Pancreas (tissue), 10 donors: ENCODE measurements at regions not wholly inside any gene's neighbourhood (a gene's known extent, or its start where the extent isn't known, plus 50 kb on each side); places are given as distances from the start of the nearest gene placed in this dataset.
"Not testable (repeated sequence)": the region's sequence is repeated elsewhere in the genome, so short reads cannot be mapped to it uniquely, and the experiment has no call there.

Source experiments
- ATAC-seq, 4 donors: fragments of 200-7000 bp; cut with Tn5 transposase; one replicate each; pipeline versions ENCODE4 v1.8.0 to v1.9.1; 2020; ENCODE audit warnings: mild to moderate bottlenecking in 4 of 4, moderate library complexity in 4 of 4
- DNase-seq, 6 donors: peaks; one replicate each; pipeline ENCODE4 v3.0.0-alpha.2; 2020
- FAIRE-seq: peaks from 2 replicates; lab custom pipeline; 2012; peaks lifted over from hg19 to GRCh38; lab: Jason Lieb, UNC
- H3K27ac ChIP-seq, 4 donors: fragments of 200-600 bp; sonication (generic); 1 replicate in 3 of 4; 2 replicates in 1 of 4; pipeline versions ENCODE4 v1.5.0 to v1.8.0; 2020
- H3K27me3 ChIP-seq, 4 donors: fragments of 200-600 bp; one replicate each; pipeline ENCODE4 v1.8.0; 2021
- H3K36me3 ChIP-seq, 3 donors: fragments of 200-600 bp; sonication (generic) in 1 of 3; one replicate each; pipeline versions ENCODE4 v1.5.0 to v1.8.0; 2020 to 2021
- H3K4me1 ChIP-seq, 3 donors: fragments of 200-600 bp; one replicate each; pipeline ENCODE4 v1.8.0; 2021
- H3K4me3 ChIP-seq, 4 donors: fragments of 200-600 bp; sonication (generic) in 2 of 4; one replicate each; pipeline versions ENCODE4 v1.5.0 to v1.8.0; 2020 to 2021
- H3K9me3 ChIP-seq, 4 donors: fragments of 200-600 bp; one replicate each; pipeline ENCODE4 v1.8.0; 2021
- CTCF ChIP-seq, 4 donors: fragments of 200-600 bp; sonication (generic) in 3 of 4; IDR thresholded peaks; one replicate each; pipeline versions ENCODE4 v1.5.0 to v1.8.0; 2021; ENCODE audit warnings: antibody characterized with exemption in 4 of 4
- WGBS, 2 donors: extraction: QIAGEN DNeasy Blood & Tissue Kit; methylation state at CpG; one replicate each; pipeline ENCODE4 v1.1.7; 2013; 5-methylcytosine and 5-hydroxymethylcytosine counted together
- intact Hi-C, 3 donors: fragments of 100-400 bp; cut with DNase I; formaldehyde crosslinking; loops; one replicate each; pipeline versions ENCODE4 v1.11.1 to v1.14.2; 2022
- donor health status: healthy with polysubstance abuse.
- donor health status: DM: no; HTN: no; CAD: no; lungs with moderate emphysema.
- donor health status: DM: no; HTN: no; CAD: no.
- donor health status: control.
- donor health status: control.
- donor health status: Bipolar disorder and iron deficiency.
- donor health status: DM: yes; HTN: yes; CAD: no.
- donor health status: DM: no; HTN: no; CAD: no.
- donor health status: DM: no; HTN: no; CAD: no.
- donor health status: DM: yes; HTN: yes; CAD: no.

- no peaks in the 10 kb centered on the region for H3K4me1 ChIP-seq
- FAIRE-seq (no peak), ATAC-seq (no peak), DNase-seq (no peak)
- WGBS, 2 donors, result 23 to 33% methylated on average over 4 of the region's 4 CpGs
- no peaks in the 10 kb centered on the region for H3K9me3 ChIP-seq
- no peak overlapping the region for H3K27ac ChIP-seq
- no peak for TF ChIP-seq CTCF (IDR thresholded peaks at IDR 0.05)
- intact Hi-C loops, result no loop called here
- H3K36me3 ChIP-seq, result no peaks in the 10 kb centered on the region
- H3K27me3 ChIP-seq, result no peaks in the 10 kb centered on the region
- H3K4me3 ChIP-seq, result no peak overlapping the region
Measured at GRCh38 chr18:66873899-66874298, 270.0 kb upstream of the CDH19 start.

- Histone ChIP-seq H3K27ac (no peak overlapping the region), H3K4me3 (no peak overlapping the region), H3K36me3 (no peaks in the 10 kb centered on the region), H3K4me1 (no peaks in the 10 kb centered on the region), H3K27me3 (peaks cover 0 to 3% (median 0%) of the 10 kb centered on the region in 4 donors), H3K9me3 (no peaks in the 10 kb centered on the region)
- intact Hi-C loops, result no loop called here
- no peak for TF ChIP-seq CTCF (IDR thresholded peaks at IDR 0.05)
- WGBS, 2 donors, result 11 to 20% methylated on average over 1 of the region's 1 CpG
- FAIRE-seq, result no peak
- no peak for DNase-seq
- ATAC-seq, result peak in 1 of 4 donors; percentile 40
Measured at GRCh38 chr18:66872277-66872676, 268.4 kb upstream of the CDH19 start.

- Histone ChIP-seq H3K27me3 (peaks cover 0 to 3% (median 0%) of the 10 kb centered on the region in 4 donors), H3K27ac (no peak overlapping the region), H3K9me3 (no peaks in the 10 kb centered on the region), H3K36me3 (no peaks in the 10 kb centered on the region), H3K4me3 (no peak overlapping the region), H3K4me1 (no peaks in the 10 kb centered on the region)
- intact Hi-C loops, result no loop called here
- 75 to 76% methylated on average over 4 of the region's 4 CpGs for WGBS, 2 donors
- ATAC-seq, result no peak
- FAIRE-seq, result no peak
- DNase-seq, result no peak
- TF ChIP-seq CTCF (IDR thresholded peaks at IDR 0.05), result no peak
Measured at GRCh38 chr18:66867653-66868052, 263.8 kb upstream of the CDH19 start.

- H3K36me3 ChIP-seq, H3K4me3 ChIP-seq, ATAC-seq, H3K27ac ChIP-seq, H3K9me3 ChIP-seq, H3K4me1 ChIP-seq, FAIRE-seq, H3K27me3 ChIP-seq, intact Hi-C loops: not testable (repeated sequence)
- DNase-seq, result peak in 3 of 6 donors; percentile 7 to 49 (median 29)
- 91 to 96% methylated on average over 43 of the region's 43 CpGs for WGBS, 2 donors
Measured at GRCh38 chr18:66866427-66866940, 262.6 kb upstream of the CDH19 start.

DNA sequence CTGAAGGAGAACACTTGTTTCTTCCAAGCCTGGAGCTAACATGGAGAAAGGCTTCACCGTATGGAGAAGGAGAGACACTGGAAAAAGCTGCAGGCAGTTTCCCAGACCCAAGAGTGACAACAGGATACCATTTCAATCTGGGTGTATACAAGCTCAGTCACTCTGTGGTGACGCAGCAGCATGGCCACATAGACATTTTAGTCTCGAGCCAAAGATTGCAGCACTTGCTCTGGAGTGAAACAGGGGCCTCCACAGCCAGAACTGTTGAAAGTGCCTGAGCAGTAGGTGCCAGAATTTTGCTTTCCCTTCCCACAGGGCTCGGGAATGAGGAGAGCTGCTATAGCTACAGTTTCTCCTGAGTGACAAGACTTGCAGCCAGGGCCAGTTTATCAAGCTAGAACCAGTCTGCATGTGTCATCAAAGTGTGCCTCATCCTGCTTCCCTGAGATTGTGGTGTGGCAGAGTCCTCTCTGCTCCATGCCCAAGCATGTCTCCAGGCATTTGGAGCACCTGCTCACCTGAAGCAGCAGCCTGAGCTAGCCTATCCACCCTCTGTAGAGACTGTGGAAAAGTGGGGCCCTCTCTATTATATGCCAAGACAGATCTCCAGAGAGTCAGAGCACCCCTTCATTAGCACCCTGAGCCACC is 234.6 kb upstream of the CDH19 start:
- intact Hi-C loops, result no loop called here
- TF ChIP-seq CTCF (IDR thresholded peaks at IDR 0.05), result no peak
- H3K36me3 ChIP-seq, result no peaks in the 10 kb centered on the region
- WGBS, 2 donors, result 67 to 77% methylated on average over 4 of the region's 4 CpGs
- no peak overlapping the region for H3K27ac ChIP-seq
- DNase-seq (no peak), FAIRE-seq (no peak), ATAC-seq (no peak)
- no peaks in the 10 kb centered on the region for H3K4me1 ChIP-seq
- H3K27me3 ChIP-seq, result no peaks in the 10 kb centered on the region
- peaks cover 0 to 4% (median 0%) of the 10 kb centered on the region in 4 donors for H3K9me3 ChIP-seq
- no peak overlapping the region for H3K4me3 ChIP-seq
